Muscle layer of duodenum (tissue), 2 donors: ENCODE measurements at regions not wholly inside any gene's neighbourhood (a gene's known extent, or its start where the extent isn't known, plus 50 kb on each side); places are given as distances from the start of the nearest gene placed in this dataset.

Source experiments
- H3K27ac ChIP-seq: one replicate; pipeline ENCODE4 v1.7.0; 2013; ENCODE audit warnings: mild to moderate bottlenecking, low read length
- H3K27me3 ChIP-seq: one replicate; pipeline ENCODE4 v1.7.0; 2013; ENCODE audit warnings: low read depth, mild to moderate bottlenecking, control low read depth, low read length
- H3K36me3 ChIP-seq, 2 donors: one replicate each; pipeline ENCODE4 v1.7.0; 2013; ENCODE audit warnings: low read length in 2 of 2, control low read depth in 1 of 2, mild to moderate bottlenecking in 1 of 2; ENCODE audit not compliant: insufficient read depth in 2 of 2, control insufficient read depth in 1 of 2
- H3K4me1 ChIP-seq, 2 donors: one replicate each; pipeline ENCODE4 v1.7.0; 2013; ENCODE audit warnings: low read length in 2 of 2, mild to moderate bottlenecking in 2 of 2, control low read depth in 1 of 2, moderate library complexity in 1 of 2; ENCODE audit not compliant: insufficient read depth in 2 of 2, control insufficient read depth in 1 of 2
- H3K4me3 ChIP-seq, 2 donors: one replicate each; pipeline ENCODE4 v1.7.0; 2013; ENCODE audit warnings: low read length in 2 of 2, low read depth in 1 of 2, mild to moderate bottlenecking in 1 of 2
- H3K9me3 ChIP-seq, 2 donors: one replicate each; pipeline ENCODE4 v1.7.0; 2013; ENCODE audit warnings: low read length in 2 of 2, control low read depth in 1 of 2, mild to moderate bottlenecking in 1 of 2; ENCODE audit not compliant: control insufficient read depth in 1 of 2
- donor health status: healthy.

- H3K27me3 ChIP-seq = no peaks in the 10 kb centered on the region
- no peaks in the 10 kb centered on the region for H3K36me3 ChIP-seq
- H3K4me1 ChIP-seq = no peaks in the 10 kb centered on the region
- no peaks in the 10 kb centered on the region for H3K9me3 ChIP-seq
- H3K4me3 ChIP-seq = no peak overlapping the region
- H3K27ac ChIP-seq = no peak overlapping the region
These were observed 112.4 kb upstream of the DCBLD2 start for GRCh38 chr3:99013777-99014315.

- Histone ChIP-seq H3K27me3 (no peaks in the 10 kb centered on the region), H3K9me3 (no peaks in the 10 kb centered on the region), H3K4me1 (no peaks in the 10 kb centered on the region), H3K4me3 (no peak overlapping the region), H3K27ac (no peak overlapping the region), H3K36me3 (no peaks in the 10 kb centered on the region)
These were observed 111.6 kb upstream of the DCBLD2 start for GRCh38 chr3:99013077-99013476.

- H3K4me3 ChIP-seq = no peak overlapping the region
- no peak overlapping the region for H3K27ac ChIP-seq
- no peaks in the 10 kb centered on the region for H3K9me3 ChIP-seq
- no peaks in the 10 kb centered on the region for H3K27me3 ChIP-seq
- H3K4me1 ChIP-seq = no peaks in the 10 kb centered on the region
- H3K36me3 ChIP-seq = no peaks in the 10 kb centered on the region
These were observed 110.6 kb upstream of the DCBLD2 start for GRCh38 chr3:99012051-99012450.

GRCh38 chr3:99009851-99010250, 108.4 kb upstream of the DCBLD2 start:
- H3K27ac ChIP-seq = no peak overlapping the region
- H3K36me3 ChIP-seq = no peaks in the 10 kb centered on the region
- H3K9me3 ChIP-seq = no peaks in the 10 kb centered on the region
- H3K4me1 ChIP-seq = no peaks in the 10 kb centered on the region
- no peaks in the 10 kb centered on the region for H3K27me3 ChIP-seq
- H3K4me3 ChIP-seq = no peak overlapping the region

GRCh38 chr3:99006686-99007085, 105.2 kb upstream of the DCBLD2 start:
- H3K9me3 ChIP-seq = no peaks in the 10 kb centered on the region
- H3K27ac ChIP-seq = no peak overlapping the region
- H3K4me3 ChIP-seq = no peak overlapping the region
- H3K4me1 ChIP-seq = no peaks in the 10 kb centered on the region
- H3K27me3 ChIP-seq = no peaks in the 10 kb centered on the region
- no peaks in the 10 kb centered on the region for H3K36me3 ChIP-seq

GRCh38 chr3:98999675-99000074, 98.2 kb upstream of the DCBLD2 start:
- H3K27ac ChIP-seq = no peak overlapping the region
- no peaks in the 10 kb centered on the region for H3K9me3 ChIP-seq
- no peaks in the 10 kb centered on the region for H3K36me3 ChIP-seq
- H3K4me3 ChIP-seq = no peak overlapping the region
- no peaks in the 10 kb centered on the region for H3K27me3 ChIP-seq
- no peaks in the 10 kb centered on the region for H3K4me1 ChIP-seq

- Histone ChIP-seq H3K27ac (no peak overlapping the region), H3K36me3 (no peaks in the 10 kb centered on the region), H3K4me3 (no peak overlapping the region), H3K27me3 (no peaks in the 10 kb centered on the region), H3K9me3 (no peaks in the 10 kb centered on the region), H3K4me1 (no peaks in the 10 kb centered on the region)
These were observed 92.8 kb upstream of the DCBLD2 start for GRCh38 chr3:98994128-98994762.

GRCh38 chr3:98991393-98991792, 89.9 kb upstream of the DCBLD2 start:
- Histone ChIP-seq H3K9me3 (no peaks in the 10 kb centered on the region), H3K27ac (no peak overlapping the region), H3K36me3 (no peaks in the 10 kb centered on the region), H3K27me3 (no peaks in the 10 kb centered on the region), H3K4me3 (no peak overlapping the region), H3K4me1 (no peaks in the 10 kb centered on the region)

GRCh38 chr3:98990657-98991056, 89.2 kb upstream of the DCBLD2 start:
- H3K4me1 ChIP-seq = no peaks in the 10 kb centered on the region
- H3K36me3 ChIP-seq = no peaks in the 10 kb centered on the region
- no peak overlapping the region for H3K4me3 ChIP-seq
- no peaks in the 10 kb centered on the region for H3K27me3 ChIP-seq
- no peak overlapping the region for H3K27ac ChIP-seq
- H3K9me3 ChIP-seq = no peaks in the 10 kb centered on the region

GRCh38 chr3:98986073-98986472, 84.6 kb upstream of the DCBLD2 start:
- Histone ChIP-seq H3K4me3 (no peak overlapping the region), H3K27ac (no peak overlapping the region), H3K4me1 (no peaks in the 10 kb centered on the region), H3K9me3 (no peaks in the 10 kb centered on the region), H3K36me3 (no peaks in the 10 kb centered on the region), H3K27me3 (no peaks in the 10 kb centered on the region)

GRCh38 chr3:98985431-98985830, 83.9 kb upstream of the DCBLD2 start:
- no peak overlapping the region for H3K27ac ChIP-seq
- H3K36me3 ChIP-seq = no peaks in the 10 kb centered on the region
- H3K9me3 ChIP-seq = no peaks in the 10 kb centered on the region
- H3K4me1 ChIP-seq = no peaks in the 10 kb centered on the region
- no peaks in the 10 kb centered on the region for H3K27me3 ChIP-seq
- no peak overlapping the region for H3K4me3 ChIP-seq

- H3K27ac ChIP-seq = no peak overlapping the region
- H3K4me3 ChIP-seq = no peak overlapping the region
- H3K27me3 ChIP-seq = no peaks in the 10 kb centered on the region
- no peaks in the 10 kb centered on the region for H3K9me3 ChIP-seq
- no peaks in the 10 kb centered on the region for H3K36me3 ChIP-seq
- H3K4me1 ChIP-seq = no peaks in the 10 kb centered on the region
These were observed 82.5 kb upstream of the DCBLD2 start for GRCh38 chr3:98984024-98984423.
